Gastroesophageal sphincter (tissue), 3 donors: ENCODE measurements at regions not wholly inside any gene's neighbourhood (a gene's known extent, or its start where the extent isn't known, plus 50 kb on each side); places are given as distances from the start of the nearest gene placed in this dataset.

Source experiments
- CTCF ChIP-seq, 4 experiments: fragments of 200-600 bp in 2 of 4; fragments of 450-650 bp in 2 of 4; sonication (generic) in 1 of 4; IDR thresholded peaks; one replicate each; pipeline ENCODE4 v1.5.1; 2017 to 2019; ENCODE audit warnings: antibody characterized with exemption in 4 of 4, mild to moderate bottlenecking in 2 of 4, moderate library complexity in 2 of 4
- EP300 ChIP-seq: sonication (generic); formaldehyde crosslinking; IDR thresholded peaks from one replicate; pipeline ENCODE4 v1.6.1; 2017; ENCODE audit warnings: antibody characterized with exemption, mild to moderate bottlenecking
- POLR2A ChIP-seq, 2 donors: fragments of 450-650 bp; IDR thresholded peaks; one replicate each; pipeline ENCODE4 v1.6.1; 2017; ENCODE audit warnings: antibody characterized with exemption in 2 of 2, mild to moderate bottlenecking in 2 of 2, moderate library complexity in 1 of 2
- POLR2AphosphoS5 ChIP-seq: sonication (generic); formaldehyde crosslinking; IDR thresholded peaks from one replicate; pipeline ENCODE4 v1.6.1; 2017; ENCODE audit warnings: antibody characterized with exemption

DNA sequence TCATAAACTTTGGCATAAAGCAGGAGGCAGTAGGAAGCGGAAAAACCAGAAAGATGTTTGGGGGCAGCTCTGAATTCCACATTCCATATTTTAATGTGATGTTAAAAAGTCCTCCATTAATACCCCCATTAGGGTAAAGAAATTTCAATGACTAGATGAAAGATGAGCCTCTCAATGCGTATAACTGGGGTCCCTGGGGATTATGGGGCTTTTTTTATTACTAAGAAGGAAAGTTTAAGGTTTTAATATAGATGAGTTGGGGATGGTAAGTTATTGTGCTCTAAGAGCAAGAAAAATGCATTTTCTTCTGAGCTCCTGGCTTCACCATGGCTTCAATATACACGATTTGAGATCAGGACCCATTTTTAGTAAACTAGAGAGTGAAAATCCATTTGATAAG lies 321.9 kb downstream of the CDK5RAP2 start:
- no peak for TF ChIP-seq EP300
- no peak for TF ChIP-seq CTCF (IDR thresholded peaks at IDR 0.05)
- TF ChIP-seq POLR2A (IDR thresholded peaks at IDR 0.05) = no peak
- TF ChIP-seq POLR2AphosphoS5 = no peak
